ENCODE measurements at regions not wholly inside any gene's neighbourhood (a gene's known extent, or its start where the extent isn't known, plus 50 kb on each side); places are given as distances from the start of the nearest gene placed in this dataset.

DNA sequence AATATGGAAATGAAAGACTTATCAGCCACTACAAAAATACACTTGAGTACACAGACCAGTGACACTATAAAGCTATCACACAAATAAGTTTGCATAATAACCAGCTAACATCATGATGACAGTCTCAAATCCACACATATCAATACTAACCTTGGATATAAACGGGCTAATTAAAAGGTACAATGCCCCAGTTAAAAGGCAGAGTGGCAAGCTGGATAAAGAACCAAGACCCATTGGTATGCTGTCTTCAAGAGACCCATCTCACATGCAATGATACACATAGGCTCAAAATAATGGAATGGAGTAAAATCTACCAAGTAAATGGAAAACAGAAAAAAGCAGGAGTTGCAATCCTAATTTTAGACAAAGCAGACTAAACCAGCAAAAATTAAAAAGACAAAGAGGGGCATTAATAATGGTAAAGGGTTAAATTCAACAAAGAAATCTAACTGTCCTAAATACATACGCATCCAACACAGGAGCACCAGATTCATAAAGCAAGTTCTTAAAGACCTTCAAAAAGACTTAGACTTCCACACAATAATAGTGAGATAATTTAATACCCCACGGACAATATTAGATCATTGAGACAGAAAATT is 163.3 kb downstream of the CD24 start:
- TF ChIP-seq, protein P1, sequence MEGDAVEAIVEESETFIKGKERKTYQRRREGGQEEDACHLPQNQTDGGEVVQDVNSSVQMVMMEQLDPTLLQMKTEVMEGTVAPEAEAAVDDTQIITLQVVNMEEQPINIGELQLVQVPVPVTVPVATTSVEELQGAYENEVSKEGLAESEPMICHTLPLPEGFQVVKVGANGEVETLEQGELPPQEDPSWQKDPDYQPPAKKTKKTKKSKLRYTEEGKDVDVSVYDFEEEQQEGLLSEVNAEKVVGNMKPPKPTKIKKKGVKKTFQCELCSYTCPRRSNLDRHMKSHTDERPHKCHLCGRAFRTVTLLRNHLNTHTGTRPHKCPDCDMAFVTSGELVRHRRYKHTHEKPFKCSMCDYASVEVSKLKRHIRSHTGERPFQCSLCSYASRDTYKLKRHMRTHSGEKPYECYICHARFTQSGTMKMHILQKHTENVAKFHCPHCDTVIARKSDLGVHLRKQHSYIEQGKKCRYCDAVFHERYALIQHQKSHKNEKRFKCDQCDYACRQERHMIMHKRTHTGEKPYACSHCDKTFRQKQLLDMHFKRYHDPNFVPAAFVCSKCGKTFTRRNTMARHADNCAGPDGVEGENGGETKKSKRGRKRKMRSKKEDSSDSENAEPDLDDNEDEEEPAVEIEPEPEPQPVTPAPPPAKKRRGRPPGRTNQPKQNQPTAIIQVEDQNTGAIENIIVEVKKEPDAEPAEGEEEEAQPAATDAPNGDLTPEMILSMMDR (IDR thresholded peaks at IDR 0.05 in 2 of 3, conservative IDR thresholded peaks at IDR 0.05 in 1 of 3; ENCODE audit: borderline replicate concordance in 1 of 3, insufficient read depth in 1 of 3, low read depth in 2 of 3, low read length in 2 of 3) = no peak
- TF ChIP-seq TCF7L2 (IDR thresholded peaks at IDR 0.05; ENCODE audit: borderline replicate concordance, extremely low read depth, insufficient read depth, insufficient read length) (no peak), ELF1 (IDR thresholded peaks at IDR 0.05; ENCODE audit: borderline replicate concordance, low read depth) (no peak)
